ENCODE measurements at regions not wholly inside any gene's neighbourhood (a gene's known extent, or its start where the extent isn't known, plus 50 kb on each side); places are given as distances from the start of the nearest gene placed in this dataset.

DNA sequence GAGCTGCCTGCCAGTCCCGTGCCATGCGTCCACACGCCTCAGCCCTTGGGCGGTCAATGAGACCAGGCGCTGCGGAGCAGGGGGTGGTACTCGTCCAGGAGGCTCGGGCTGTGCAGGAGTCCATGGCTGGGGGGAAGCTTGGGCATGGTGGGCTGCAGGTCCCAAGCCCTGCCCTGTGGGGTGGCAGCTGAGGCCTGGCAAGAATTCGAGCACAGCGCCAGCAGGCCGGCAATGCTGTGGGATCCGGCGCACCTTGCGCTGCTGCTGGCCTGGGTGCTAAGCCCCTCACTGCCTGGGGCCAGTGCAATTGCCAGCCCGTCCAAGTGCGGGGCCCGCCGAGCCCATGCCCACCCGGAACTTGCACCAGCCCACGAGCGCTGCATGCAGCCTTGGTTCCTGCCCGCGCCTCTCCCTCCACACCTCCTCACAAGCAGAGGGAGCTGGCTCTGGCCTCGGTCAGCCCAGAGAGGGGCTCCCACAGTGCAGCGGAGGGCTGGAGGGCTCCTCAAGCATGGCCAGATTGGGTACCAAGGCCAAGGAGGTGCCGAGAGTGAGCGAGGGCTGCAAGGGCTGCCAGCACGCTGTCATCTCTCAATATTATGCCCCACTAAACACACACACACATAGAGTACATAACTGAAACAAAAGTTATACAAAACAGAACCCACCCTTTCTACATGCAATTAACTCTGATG lies 307.7 kb downstream of the LMO4 start:
- Histone ChIP-seq H2AFZ (ENCODE audit: low read length) (no peak overlapping the region), H3K9me3 (ENCODE audit: low read length) (no peaks in the 10 kb centered on the region), H3K4me1 (ENCODE audit: insufficient read depth, low read length, poor library complexity, severe bottlenecking) (no peaks in the 10 kb centered on the region), H3K79me2 (ENCODE audit: insufficient read depth, low read depth, low read length) (no peaks in the 10 kb centered on the region), H4K20me1 (ENCODE audit: insufficient read depth, low read length) (no peaks in the 10 kb centered on the region), H3K9me2 (ENCODE audit: insufficient read depth, low read length) (no peaks in the 10 kb centered on the region), H3K4me3 (ENCODE audit: low read depth, low read length, poor library complexity, severe bottlenecking) (no peak overlapping the region), H3K4me2 (ENCODE audit: low read length) (no peak overlapping the region), H3K36me3 (ENCODE audit: insufficient read depth, low read length) (no peaks in the 10 kb centered on the region), H3K27ac (ENCODE audit: low read depth, low read length, poor library complexity, severe bottlenecking) (no peak overlapping the region)
- no peak for TF ChIP-seq CTCF (conservative IDR thresholded peaks at IDR 0.05; ENCODE audit: low read length)
- TF ChIP-seq EZH2phosphoT487 (IDR thresholded peaks at IDR 0.05; ENCODE audit: borderline replicate concordance, low read depth, low read length) = no peak
- ChIA-PET CTCF (ENCODE audit: unreplicated experiment) (no interaction called here), POLR2A (interaction anchor here (0.7 kb wide), 1 partner anchor 742 kb away, joined by 3 read pairs; no protein-coding TSS in a partner anchor)
- intact Hi-C loops (cut with micrococcal nuclease; ENCODE audit: unreplicated experiment) = no loop called here
- DNase-seq (ENCODE audit: low spot score) = no peak
- BruUV-seq (replicated peaks) = no TSS peak

DNA sequence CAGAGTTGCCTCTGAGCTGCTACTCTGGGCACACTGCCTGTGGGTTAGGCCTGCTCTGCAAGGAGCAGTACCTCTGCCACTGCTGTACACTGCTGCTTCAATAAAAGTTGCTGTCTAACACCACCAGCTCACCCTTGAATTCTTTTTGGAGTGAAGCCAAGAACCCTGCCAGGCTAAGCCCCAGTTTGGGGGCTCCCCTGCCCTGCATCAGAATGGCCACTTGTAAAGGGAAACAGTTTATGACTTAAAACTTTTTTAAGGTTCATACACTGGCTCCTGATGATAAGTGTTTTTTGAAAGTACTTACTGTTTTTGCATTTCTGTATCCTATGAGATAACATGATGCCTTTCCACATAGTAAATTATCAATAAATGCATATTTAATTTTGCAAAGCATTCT lies 310.0 kb downstream of the LMO4 start:
- H3K4me1 ChIP-seq (ENCODE audit: insufficient read depth, low read length, poor library complexity, severe bottlenecking) = no peaks in the 10 kb centered on the region
- no peaks in the 10 kb centered on the region for H4K20me1 ChIP-seq (ENCODE audit: insufficient read depth, low read length)
- BruUV-seq (replicated peaks) = no TSS peak
- no peak overlapping the region for H3K4me3 ChIP-seq (ENCODE audit: low read depth, low read length, poor library complexity, severe bottlenecking)
- H3K9me2 ChIP-seq (ENCODE audit: insufficient read depth, low read length) = no peaks in the 10 kb centered on the region
- H3K27ac ChIP-seq (ENCODE audit: low read depth, low read length, poor library complexity, severe bottlenecking) = no peak overlapping the region
- no peaks in the 10 kb centered on the region for H3K9me3 ChIP-seq (ENCODE audit: low read length)
- intact Hi-C loops (cut with micrococcal nuclease; ENCODE audit: unreplicated experiment) = no loop called here
- no peaks in the 10 kb centered on the region for H3K36me3 ChIP-seq (ENCODE audit: insufficient read depth, low read length)
- ChIA-PET POLR2A (no interaction called here), CTCF (ENCODE audit: unreplicated experiment) (no interaction called here)
- no peaks in the 10 kb centered on the region for H3K79me2 ChIP-seq (ENCODE audit: insufficient read depth, low read depth, low read length)
- H3K4me2 ChIP-seq (ENCODE audit: low read length) = no peak overlapping the region
- DNase-seq (ENCODE audit: low spot score) = no peak
- no peak overlapping the region for H2AFZ ChIP-seq (ENCODE audit: low read length)
- no peak for TF ChIP-seq EZH2phosphoT487 (IDR thresholded peaks at IDR 0.05; ENCODE audit: borderline replicate concordance, low read depth, low read length)
- TF ChIP-seq CTCF (conservative IDR thresholded peaks at IDR 0.05; ENCODE audit: low read length) = no peak

DNA sequence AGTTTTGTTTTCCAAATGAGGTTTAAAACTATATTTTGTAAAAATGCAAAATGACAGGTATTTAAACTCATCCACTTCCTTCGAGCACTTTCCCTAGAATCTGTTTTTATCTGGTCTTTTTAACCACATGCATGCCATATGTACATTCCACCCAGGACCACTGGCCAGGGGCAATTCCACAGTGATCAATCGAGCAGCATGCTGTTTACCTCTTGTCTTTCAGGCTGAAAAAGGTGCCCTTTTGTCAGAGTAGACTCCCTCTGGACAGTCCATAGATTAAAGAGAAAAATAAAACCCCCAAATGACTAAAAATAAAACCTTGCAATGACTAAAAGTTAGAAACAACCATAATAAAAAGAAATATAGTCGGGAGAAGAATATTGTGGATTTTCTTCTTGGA lies 313.3 kb downstream of the LMO4 start:
- Histone ChIP-seq H3K27ac (ENCODE audit: low read depth, low read length, poor library complexity, severe bottlenecking) (no peak overlapping the region), H2AFZ (ENCODE audit: low read length) (no peak overlapping the region), H3K36me3 (ENCODE audit: insufficient read depth, low read length) (no peaks in the 10 kb centered on the region), H3K9me3 (ENCODE audit: low read length) (no peaks in the 10 kb centered on the region), H3K4me1 (ENCODE audit: insufficient read depth, low read length, poor library complexity, severe bottlenecking) (no peaks in the 10 kb centered on the region), H3K9me2 (ENCODE audit: insufficient read depth, low read length) (no peaks in the 10 kb centered on the region), H3K4me2 (ENCODE audit: low read length) (no peak overlapping the region), H3K4me3 (ENCODE audit: low read depth, low read length, poor library complexity, severe bottlenecking) (no peak overlapping the region), H3K79me2 (ENCODE audit: insufficient read depth, low read depth, low read length) (no peaks in the 10 kb centered on the region), H4K20me1 (ENCODE audit: insufficient read depth, low read length) (no peaks in the 10 kb centered on the region)
- TF ChIP-seq CTCF (conservative IDR thresholded peaks at IDR 0.05; ENCODE audit: low read length) = no peak
- no peak for TF ChIP-seq EZH2phosphoT487 (IDR thresholded peaks at IDR 0.05; ENCODE audit: borderline replicate concordance, low read depth, low read length)
- no TSS peak for BruUV-seq (replicated peaks)
- no peak for DNase-seq (ENCODE audit: low spot score)
- ChIA-PET POLR2A (interaction anchor here (1.1 kb wide), 1 partner anchor 14 kb away, joined by 3 read pairs; no protein-coding TSS in a partner anchor), CTCF (ENCODE audit: unreplicated experiment) (no interaction called here)
- intact Hi-C loops (cut with micrococcal nuclease; ENCODE audit: unreplicated experiment) = no loop called here

All from OCI-LY7 (cell line).